ENCODE measurements at regions not wholly inside any gene's neighbourhood (a gene's known extent, or its start where the extent isn't known, plus 50 kb on each side); places are given as distances from the start of the nearest gene placed in this dataset.

GRCh38 chr5:24788829-24789514 is 144.2 kb upstream of the CDH10 start:
- Histone ChIP-seq H3K27ac (replicated peaks) (no peak overlapping the region), H3K27me3 (ENCODE audit: insufficient read depth, poor library complexity, severe bottlenecking) (no peaks in the 10 kb centered on the region), H3K4me3 (replicated peaks; ENCODE audit: insufficient read depth, low read length) (no peak overlapping the region)
- no peak for DNase-seq (ENCODE audit: low read depth in 1 of 2, low spot score in 1 of 2)
- TF ChIP-seq GABPA (IDR thresholded peaks at IDR 0.05; ENCODE audit: low read depth) (no peak), SPI1 (IDR thresholded peaks at IDR 0.05; ENCODE audit: borderline replicate concordance, low read depth) (no peak), CTCF (IDR thresholded peaks at IDR 0.05; ENCODE audit: insufficient read depth, low read length) (no peak), POLR2AphosphoS5 (IDR thresholded peaks at IDR 0.05; ENCODE audit: low read depth) (no peak)
- TF ChIP-seq, protein P1, sequence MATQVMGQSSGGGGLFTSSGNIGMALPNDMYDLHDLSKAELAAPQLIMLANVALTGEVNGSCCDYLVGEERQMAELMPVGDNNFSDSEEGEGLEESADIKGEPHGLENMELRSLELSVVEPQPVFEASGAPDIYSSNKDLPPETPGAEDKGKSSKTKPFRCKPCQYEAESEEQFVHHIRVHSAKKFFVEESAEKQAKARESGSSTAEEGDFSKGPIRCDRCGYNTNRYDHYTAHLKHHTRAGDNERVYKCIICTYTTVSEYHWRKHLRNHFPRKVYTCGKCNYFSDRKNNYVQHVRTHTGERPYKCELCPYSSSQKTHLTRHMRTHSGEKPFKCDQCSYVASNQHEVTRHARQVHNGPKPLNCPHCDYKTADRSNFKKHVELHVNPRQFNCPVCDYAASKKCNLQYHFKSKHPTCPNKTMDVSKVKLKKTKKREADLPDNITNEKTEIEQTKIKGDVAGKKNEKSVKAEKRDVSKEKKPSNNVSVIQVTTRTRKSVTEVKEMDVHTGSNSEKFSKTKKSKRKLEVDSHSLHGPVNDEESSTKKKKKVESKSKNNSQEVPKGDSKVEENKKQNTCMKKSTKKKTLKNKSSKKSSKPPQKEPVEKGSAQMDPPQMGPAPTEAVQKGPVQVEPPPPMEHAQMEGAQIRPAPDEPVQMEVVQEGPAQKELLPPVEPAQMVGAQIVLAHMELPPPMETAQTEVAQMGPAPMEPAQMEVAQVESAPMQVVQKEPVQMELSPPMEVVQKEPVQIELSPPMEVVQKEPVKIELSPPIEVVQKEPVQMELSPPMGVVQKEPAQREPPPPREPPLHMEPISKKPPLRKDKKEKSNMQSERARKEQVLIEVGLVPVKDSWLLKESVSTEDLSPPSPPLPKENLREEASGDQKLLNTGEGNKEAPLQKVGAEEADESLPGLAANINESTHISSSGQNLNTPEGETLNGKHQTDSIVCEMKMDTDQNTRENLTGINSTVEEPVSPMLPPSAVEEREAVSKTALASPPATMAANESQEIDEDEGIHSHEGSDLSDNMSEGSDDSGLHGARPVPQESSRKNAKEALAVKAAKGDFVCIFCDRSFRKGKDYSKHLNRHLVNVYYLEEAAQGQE (IDR thresholded peaks at IDR 0.05; ENCODE audit: insufficient replicate concordance, low read depth): no peak

GRCh38 chr5:24786108-24786507 is 141.3 kb upstream of the CDH10 start:
- H3K4me3 ChIP-seq (replicated peaks; ENCODE audit: insufficient read depth, low read length): no peak overlapping the region
- DNase-seq (ENCODE audit: low read depth in 1 of 2, low spot score in 1 of 2): no peak
- no peak overlapping the region for H3K27ac ChIP-seq (replicated peaks)
- TF ChIP-seq SPI1 (IDR thresholded peaks at IDR 0.05; ENCODE audit: borderline replicate concordance, low read depth): no peak
- TF ChIP-seq, protein P1 (IDR thresholded peaks at IDR 0.05; ENCODE audit: insufficient replicate concordance, low read depth): no peak
- TF ChIP-seq CTCF (IDR thresholded peaks at IDR 0.05; ENCODE audit: insufficient read depth, low read length): no peak
- no peak for TF ChIP-seq GABPA (IDR thresholded peaks at IDR 0.05; ENCODE audit: low read depth)
- TF ChIP-seq POLR2AphosphoS5 (IDR thresholded peaks at IDR 0.05; ENCODE audit: low read depth): no peak
- no peaks in the 10 kb centered on the region for H3K27me3 ChIP-seq (ENCODE audit: insufficient read depth, poor library complexity, severe bottlenecking)

- H3K27me3 ChIP-seq (ENCODE audit: insufficient read depth, poor library complexity, severe bottlenecking): no peaks in the 10 kb centered on the region
- TF ChIP-seq, protein P1 (IDR thresholded peaks at IDR 0.05; ENCODE audit: insufficient replicate concordance, low read depth): no peak
- TF ChIP-seq GABPA (IDR thresholded peaks at IDR 0.05; ENCODE audit: low read depth) (no peak), SPI1 (IDR thresholded peaks at IDR 0.05; ENCODE audit: borderline replicate concordance, low read depth) (no peak), POLR2AphosphoS5 (IDR thresholded peaks at IDR 0.05; ENCODE audit: low read depth) (no peak), CTCF (IDR thresholded peaks at IDR 0.05; ENCODE audit: insufficient read depth, low read length) (no peak)
- no peak for DNase-seq (ENCODE audit: low read depth in 1 of 2, low spot score in 1 of 2)
Observed at GRCh38 chr5:24783596-24783995, 138.8 kb upstream of the CDH10 start.

More at GRCh38 chr5:24783596-24783995, 138.8 kb upstream of the CDH10 start:
- no peak overlapping the region for H3K4me3 ChIP-seq (replicated peaks; ENCODE audit: insufficient read depth, low read length)
- no peak overlapping the region for H3K27ac ChIP-seq (replicated peaks)

All from HL-60 (cell line).